Erythroblast (primary cell): ENCODE measurements at regions not wholly inside any gene's neighbourhood (a gene's known extent, or its start where the extent isn't known, plus 50 kb on each side); places are given as distances from the start of the nearest gene placed in this dataset.

ENCODE experiments used
- GATA1 ChIP-seq: IDR thresholded peaks from 2 replicates; pipeline ENCODE4 v1.6.1; 2011; ENCODE audit warnings: low read depth, mild to moderate bottlenecking, control low read depth, low read length, moderate library complexity
- POLR2A ChIP-seq: IDR thresholded peaks from 2 replicates; pipeline ENCODE4 v1.6.1; 2011; ENCODE audit warnings: mild to moderate bottlenecking, low read length

DNA sequence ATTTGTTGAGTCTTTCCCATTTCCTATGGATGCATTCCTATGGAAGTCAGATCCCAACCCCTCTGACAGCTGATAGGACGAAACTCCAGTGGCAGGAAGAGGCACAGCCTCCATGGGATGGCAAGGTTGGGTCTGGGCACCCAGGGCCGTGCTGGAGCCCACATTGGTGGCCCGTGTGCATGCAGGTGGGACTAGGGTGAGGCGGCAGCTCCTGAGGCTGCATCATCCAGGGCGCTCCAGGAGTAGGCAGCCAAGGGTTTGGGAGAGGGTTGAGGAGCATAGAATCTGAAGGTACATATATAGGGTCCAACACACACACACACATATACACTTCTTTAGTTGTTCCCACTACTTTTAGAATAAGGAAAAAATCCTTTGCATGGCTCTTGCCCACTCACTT, 81.4 kb upstream of the BMPER start:
- TF ChIP-seq POLR2A (no peak), GATA1 (no peak)
